Urinary bladder (tissue), 3 donors: ENCODE measurements at regions not wholly inside any gene's neighbourhood (a gene's known extent, or its start where the extent isn't known, plus 50 kb on each side); places are given as distances from the start of the nearest gene placed in this dataset.

ENCODE experiments used
- DNase-seq: peaks from one replicate; pipeline ENCODE4 v3.0.0-alpha.2; 2015; ENCODE audit errors: extremely low spot score
- H3K27ac ChIP-seq: one replicate; pipeline ENCODE4 v1.5.1; 2013; ENCODE audit warnings: low read depth, mild to moderate bottlenecking, moderate library complexity
- H3K36me3 ChIP-seq: one replicate; pipeline ENCODE4 v1.6.1; 2013; ENCODE audit warnings: mild to moderate bottlenecking, moderate library complexity; ENCODE audit not compliant: insufficient read depth
- H3K4me1 ChIP-seq: one replicate; pipeline ENCODE4 v1.6.1; 2013; ENCODE audit warnings: mild to moderate bottlenecking, moderate library complexity; ENCODE audit not compliant: insufficient read depth
- H3K4me3 ChIP-seq: one replicate; pipeline ENCODE4 v1.5.1; 2013; ENCODE audit warnings: low read depth, low read length
- WGBS: extraction: QIAGEN DNeasy Blood & Tissue Kit; methylation state at CpG from one replicate; pipeline ENCODE4 v1.1.7; 2013; 5-methylcytosine and 5-hydroxymethylcytosine counted together
- donor health status: healthy with polysubstance abuse.
- donor health status: healthy.

- H3K27ac ChIP-seq = no peak overlapping the region
- H3K4me3 ChIP-seq = no peak overlapping the region
- DNase-seq = no peak
- no peaks in the 10 kb centered on the region for H3K36me3 ChIP-seq
- WGBS = 61% methylated on average over 1 of the region's 1 CpG
- H3K4me1 ChIP-seq = no peaks in the 10 kb centered on the region
Observed at GRCh38 chr9:108333530-108333983, 522.2 kb downstream of the ACTL7B start.

GRCh38 chr9:108331596-108331995 lies 524.2 kb downstream of the ACTL7B start:
- Histone ChIP-seq H3K36me3 (no peaks in the 10 kb centered on the region), H3K4me3 (no peak overlapping the region), H3K27ac (no peak overlapping the region), H3K4me1 (no peaks in the 10 kb centered on the region)
- WGBS = 60% methylated on average over 2 of the region's 2 CpGs
- DNase-seq = no peak

- no peak for DNase-seq
- Histone ChIP-seq H3K36me3 (no peaks in the 10 kb centered on the region), H3K4me1 (no peaks in the 10 kb centered on the region), H3K27ac (no peak overlapping the region), H3K4me3 (no peak overlapping the region)
- WGBS = 90% methylated on average over 1 of the region's 1 CpG
Observed at GRCh38 chr9:108325406-108325805, 530.4 kb downstream of the ACTL7B start.

- no peaks in the 10 kb centered on the region for H3K36me3 ChIP-seq
- no peaks in the 10 kb centered on the region for H3K4me1 ChIP-seq
- no peak overlapping the region for H3K4me3 ChIP-seq
- H3K27ac ChIP-seq = no peak overlapping the region
- no peak for DNase-seq
- 80% methylated on average over 3 of the region's 3 CpGs for WGBS
Observed at GRCh38 chr9:108323615-108324014, 532.2 kb downstream of the ACTL7B start.

- DNase-seq = no peak
- WGBS = 75% methylated on average over 1 of the region's 1 CpG
- H3K4me1 ChIP-seq = no peaks in the 10 kb centered on the region
- no peaks in the 10 kb centered on the region for H3K36me3 ChIP-seq
- no peak overlapping the region for H3K4me3 ChIP-seq
- no peak overlapping the region for H3K27ac ChIP-seq
Observed at GRCh38 chr9:108322326-108323098, 533.3 kb downstream of the ACTL7B start.

GRCh38 chr9:108316630-108317029 lies 539.2 kb downstream of the ACTL7B start:
- no peak overlapping the region for H3K27ac ChIP-seq
- H3K4me3 ChIP-seq = no peak overlapping the region
- no peak for DNase-seq
- H3K4me1 ChIP-seq = no peaks in the 10 kb centered on the region
- H3K36me3 ChIP-seq = no peaks in the 10 kb centered on the region

GRCh38 chr9:108316066-108316465 lies 539.7 kb downstream of the ACTL7B start:
- no peak overlapping the region for H3K27ac ChIP-seq
- H3K4me1 ChIP-seq = no peaks in the 10 kb centered on the region
- H3K36me3 ChIP-seq = no peaks in the 10 kb centered on the region
- DNase-seq = no peak
- 69% methylated on average over 4 of the region's 4 CpGs for whole genome bisulfite sequencing
- no peak overlapping the region for H3K4me3 ChIP-seq

GRCh38 chr9:108311745-108312144 lies 544.0 kb downstream of the ACTL7B start:
- 65% methylated on average over 3 of the region's 3 CpGs for WGBS
- DNase-seq = no peak
- H3K27ac ChIP-seq = no peak overlapping the region
- H3K4me3 ChIP-seq = no peak overlapping the region
- H3K4me1 ChIP-seq = no peaks in the 10 kb centered on the region
- H3K36me3 ChIP-seq = no peaks in the 10 kb centered on the region

- Histone ChIP-seq H3K36me3 (no peaks in the 10 kb centered on the region), H3K27ac (no peak overlapping the region), H3K4me3 (no peak overlapping the region), H3K4me1 (no peaks in the 10 kb centered on the region)
- no peak for DNase-seq
- WGBS = 77% methylated on average over 3 of the region's 3 CpGs
Observed at GRCh38 chr9:108310202-108310601, 545.6 kb downstream of the ACTL7B start.

- no peak overlapping the region for H3K4me3 ChIP-seq
- no peaks in the 10 kb centered on the region for H3K36me3 ChIP-seq
- no peak overlapping the region for H3K27ac ChIP-seq
- WGBS = 75% methylated on average over 9 of the region's 9 CpGs
- DNase-seq = no peak
- no peaks in the 10 kb centered on the region for H3K4me1 ChIP-seq
Observed at GRCh38 chr9:108300306-108301287, 555.2 kb downstream of the ACTL7B start.

- no peak overlapping the region for H3K4me3 ChIP-seq
- H3K36me3 ChIP-seq = no peaks in the 10 kb centered on the region
- no peak overlapping the region for H3K27ac ChIP-seq
- H3K4me1 ChIP-seq = no peaks in the 10 kb centered on the region
- WGBS = 55% methylated on average over 4 of the region's 4 CpGs
- DNase-seq = no peak
Observed at GRCh38 chr9:108297073-108297472, 558.7 kb downstream of the ACTL7B start.

- Histone ChIP-seq H3K4me1 (no peaks in the 10 kb centered on the region), H3K4me3 (no peak overlapping the region), H3K27ac (no peak overlapping the region), H3K36me3 (no peaks in the 10 kb centered on the region)
- 80% methylated on average over 1 of the region's 1 CpG for WGBS
- DNase-seq = no peak
Observed at GRCh38 chr9:108296056-108296455, 559.7 kb downstream of the ACTL7B start.

GRCh38 chr9:108291586-108291932 lies 564.2 kb downstream of the ACTL7B start:
- WGBS = 95% methylated on average over 2 of the region's 2 CpGs

More at GRCh38 chr9:108291586-108291932, 564.2 kb downstream of the ACTL7B start:
- no peak overlapping the region for H3K27ac ChIP-seq
- H3K4me3 ChIP-seq = no peak overlapping the region
- H3K36me3 ChIP-seq = no peaks in the 10 kb centered on the region
- H3K4me1 ChIP-seq = no peaks in the 10 kb centered on the region
- no peak for DNase-seq
